ENCODE measurements at regions not wholly inside any gene's neighbourhood (a gene's known extent, or its start where the extent isn't known, plus 50 kb on each side); places are given as distances from the start of the nearest gene placed in this dataset.
"Not testable (repeated sequence)": the region's sequence is repeated elsewhere in the genome, so short reads cannot be mapped to it uniquely, and the experiment has no call there.

DNA sequence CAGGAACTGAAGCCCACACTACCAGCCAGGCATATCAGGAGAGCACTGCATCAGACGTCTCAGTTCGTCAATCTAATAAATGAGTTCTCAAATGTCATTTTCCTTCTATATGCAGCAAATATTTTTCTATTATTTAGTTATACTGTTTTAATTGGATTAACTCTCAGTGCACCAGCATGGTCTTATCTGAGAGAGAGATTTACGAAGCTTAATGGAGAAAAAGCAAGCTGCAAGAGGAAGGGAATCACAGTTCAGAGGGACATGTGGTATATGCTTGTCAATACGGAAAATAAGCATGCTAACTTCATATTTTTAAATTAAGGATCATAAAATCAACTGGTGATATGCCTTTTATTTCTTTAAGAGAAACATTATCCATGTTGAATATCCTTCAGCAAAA, 213.1 kb upstream of the NECTIN3 start:
- ATAC-seq = no peak

- ATAC-seq = no peak
Measured at GRCh38 chr3:110859336-110859735, 212.3 kb upstream of the NECTIN3 start.

DNA sequence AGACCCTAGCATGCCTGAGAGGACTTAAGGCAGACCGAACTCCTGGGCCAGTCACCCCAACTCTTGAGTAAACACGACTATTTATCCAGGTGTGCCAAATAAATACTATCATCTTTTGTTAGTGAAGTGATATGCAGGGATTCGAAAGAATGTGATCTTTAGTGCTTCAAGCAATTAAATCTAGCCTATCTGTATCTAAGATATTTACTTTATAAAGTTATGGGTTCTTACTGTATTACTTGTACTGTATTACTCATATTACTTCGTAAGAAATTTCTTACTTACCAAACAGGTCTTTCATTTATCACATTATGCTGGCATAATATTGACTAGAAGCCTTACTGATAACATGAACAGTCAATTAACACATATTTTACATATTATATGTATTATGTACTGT, 211.6 kb upstream of the NECTIN3 start:
- no peak for ATAC-seq

DNA sequence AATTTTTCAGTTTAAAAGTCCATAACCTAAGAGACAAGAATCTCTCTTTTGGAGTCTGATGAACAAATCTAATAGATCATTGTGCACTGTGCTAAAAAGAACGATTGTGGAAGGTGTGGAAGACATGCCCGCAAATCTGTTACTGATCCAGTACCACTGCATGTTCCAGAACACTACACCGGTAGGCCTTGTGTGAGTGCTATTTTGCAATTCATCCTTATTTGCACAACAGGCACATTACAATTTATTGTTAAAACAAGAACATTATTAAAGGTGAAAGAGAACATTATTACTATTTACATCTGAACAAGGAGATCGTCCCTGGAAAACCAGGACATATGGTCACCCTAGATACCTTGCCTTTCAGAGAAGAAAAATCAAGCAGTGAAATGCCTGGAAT, 205.7 kb upstream of the NECTIN3 start:
- ATAC-seq = no peak

DNA sequence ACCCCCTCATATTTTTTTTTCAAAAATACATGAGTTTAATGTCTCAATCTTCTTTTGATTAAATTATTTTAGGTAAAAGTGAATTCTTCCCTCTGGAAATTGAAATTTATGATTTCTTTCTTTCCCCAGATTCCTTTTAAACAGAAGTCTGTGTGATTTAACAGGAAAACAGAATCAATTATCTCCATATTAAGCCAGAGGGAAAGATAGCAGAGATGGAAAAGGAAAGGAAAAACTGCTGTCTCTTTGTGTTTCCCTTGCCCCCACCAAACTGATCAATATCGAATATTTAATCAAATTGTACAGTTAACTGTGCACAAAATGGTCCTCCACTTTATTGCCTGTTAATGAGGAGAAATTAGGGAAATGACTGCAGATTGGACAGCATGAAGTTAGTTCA, 203.5 kb upstream of the NECTIN3 start:
- ATAC-seq = no peak

- no peak for ATAC-seq
Measured at GRCh38 chr3:110869736-110870135, 201.9 kb upstream of the NECTIN3 start.

DNA sequence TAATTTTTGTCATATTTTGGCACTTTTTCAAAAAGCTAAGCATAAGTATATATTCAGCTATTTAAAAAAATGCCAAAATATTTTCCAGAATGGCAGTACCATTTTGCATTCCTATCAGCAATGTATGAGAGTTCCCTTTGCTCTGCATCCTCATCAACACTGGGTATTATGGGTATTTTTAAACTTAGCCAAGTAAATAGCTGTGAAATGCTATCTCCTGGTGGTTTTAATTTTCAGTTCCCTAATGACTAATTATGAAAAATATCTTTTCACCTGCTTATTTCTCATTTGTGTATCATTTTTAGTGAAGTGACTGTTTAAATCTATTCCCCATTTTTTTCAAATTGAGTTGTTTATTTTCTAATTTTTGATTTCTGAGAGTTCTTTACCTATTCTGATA, 199.7 kb upstream of the NECTIN3 start:
- no peak for ATAC-seq

DNA sequence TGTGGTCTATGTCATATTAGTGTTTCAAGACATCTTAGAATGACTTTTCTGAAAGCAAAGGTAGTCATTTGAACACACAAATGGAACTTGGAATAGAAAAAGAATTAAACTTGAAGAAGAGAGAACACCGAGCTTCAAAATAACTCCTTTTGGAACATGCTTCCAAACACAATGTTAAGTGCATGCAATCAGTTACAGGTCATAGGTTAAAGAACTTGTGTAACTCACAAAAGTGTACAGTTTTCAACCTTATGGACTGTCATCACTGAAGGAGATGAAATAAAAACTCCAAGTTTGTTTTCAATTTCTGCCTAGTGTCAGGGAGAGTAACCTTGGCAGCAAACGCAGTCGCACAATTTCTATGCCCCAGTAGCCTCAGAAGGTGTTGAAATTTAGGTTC, 192.9 kb upstream of the NECTIN3 start:
- no peak for ATAC-seq

- peak; percentile 82 for ATAC-seq
Measured at GRCh38 chr3:110881069-110881468, 190.5 kb upstream of the NECTIN3 start.

DNA sequence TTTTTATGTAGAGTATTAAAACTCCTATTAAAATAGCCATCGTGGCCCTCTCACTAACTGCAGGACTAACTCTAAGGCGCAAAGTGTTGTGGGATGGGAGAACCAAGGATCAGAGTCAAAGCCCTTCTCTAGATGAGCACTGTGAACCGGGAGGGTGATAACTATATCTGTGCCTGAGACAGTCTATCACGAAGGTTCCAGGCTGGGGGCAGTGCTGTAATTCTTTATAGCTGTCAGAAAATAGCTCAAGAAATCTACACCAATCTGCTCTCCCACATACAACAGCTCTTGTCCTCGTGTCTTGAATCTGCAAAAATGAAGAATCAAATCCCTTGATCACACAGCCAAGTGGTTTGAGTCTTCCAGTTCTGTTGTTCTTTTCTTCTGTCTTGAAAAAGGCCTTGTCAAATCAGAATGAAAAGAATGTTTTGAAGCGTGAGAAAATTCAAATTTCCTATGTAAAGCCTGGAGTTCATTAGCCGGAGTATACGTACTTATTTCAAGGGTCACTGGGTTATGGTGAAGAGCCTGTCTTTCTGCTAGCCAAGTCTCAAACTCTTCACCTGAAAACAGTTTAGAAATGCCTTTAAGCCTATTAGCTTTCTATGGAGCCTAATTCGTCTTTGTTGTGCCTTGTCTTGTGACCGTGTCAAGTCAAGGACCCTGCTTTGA, 185.3 kb upstream of the NECTIN3 start:
- no peak for ATAC-seq

DNA sequence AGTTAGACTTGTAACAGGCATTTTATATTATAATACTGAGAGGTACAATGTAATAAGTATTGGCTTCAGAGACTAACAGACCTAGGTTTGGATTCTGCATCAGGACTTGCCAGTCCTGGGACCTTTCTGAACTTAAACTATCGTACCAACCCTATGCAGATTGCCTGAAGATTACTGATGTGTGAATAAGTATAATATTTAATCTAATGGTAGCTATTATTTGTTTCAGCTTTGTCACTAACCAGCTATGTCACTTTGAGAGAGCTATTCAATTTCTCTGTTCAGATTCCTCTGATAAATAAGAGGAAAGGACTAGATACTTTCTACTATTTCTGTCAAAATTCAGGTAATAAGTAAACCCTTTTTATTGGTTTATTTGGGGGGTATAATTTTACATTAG, 184.4 kb upstream of the NECTIN3 start:
- ATAC-seq = no peak

GRCh38 chr3:110888625-110889375, 182.8 kb upstream of the NECTIN3 start:
- ATAC-seq = not testable (repeated sequence)

GRCh38 chr3:110889376-110889699, 182.3 kb upstream of the NECTIN3 start:
- ATAC-seq = not testable (repeated sequence)

DNA sequence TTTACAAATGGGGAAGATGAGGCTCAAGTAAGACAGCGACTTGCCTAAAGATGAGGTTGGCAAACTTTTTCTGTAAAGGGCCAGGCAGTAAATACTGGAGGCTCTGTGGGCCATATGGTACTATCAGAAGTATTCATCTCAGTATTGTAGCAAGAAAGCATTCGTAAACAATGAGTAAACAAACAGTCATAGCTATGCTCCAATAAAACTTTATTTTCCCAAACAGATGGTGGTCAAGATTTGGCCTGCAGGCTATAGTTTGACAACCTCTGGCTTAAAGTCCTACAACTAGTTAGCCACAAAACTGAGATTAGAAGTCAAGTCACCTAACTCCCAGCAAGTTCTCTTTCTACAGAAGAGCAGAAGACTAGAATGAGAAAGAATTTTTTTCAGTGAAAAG, 177.0 kb upstream of the NECTIN3 start:
- no peak for ATAC-seq

GRCh38 chr3:110895054-110895453, 176.6 kb upstream of the NECTIN3 start:
- ATAC-seq = no peak

DNA sequence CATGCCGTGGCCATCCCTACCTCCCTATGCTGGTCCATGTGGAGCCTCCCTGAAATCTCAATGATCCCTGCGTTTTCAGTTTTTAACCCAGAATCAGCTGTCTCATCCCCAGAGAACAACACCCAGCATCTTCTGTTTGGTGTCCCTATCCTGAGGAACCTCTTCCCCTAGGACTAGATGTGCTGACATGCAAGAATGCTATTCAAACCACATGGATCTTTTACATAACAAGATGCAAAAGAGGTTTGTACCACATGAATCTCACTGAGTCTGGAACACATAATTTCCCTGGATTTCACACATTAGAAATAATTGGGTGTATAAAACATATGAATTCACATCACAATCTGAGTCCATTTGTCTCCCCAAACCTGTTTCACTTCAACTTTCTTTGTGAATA, 174.6 kb upstream of the NECTIN3 start:
- ATAC-seq = no peak

- no peak for ATAC-seq
Measured at GRCh38 chr3:110900576-110900975, 171.0 kb upstream of the NECTIN3 start.

DNA sequence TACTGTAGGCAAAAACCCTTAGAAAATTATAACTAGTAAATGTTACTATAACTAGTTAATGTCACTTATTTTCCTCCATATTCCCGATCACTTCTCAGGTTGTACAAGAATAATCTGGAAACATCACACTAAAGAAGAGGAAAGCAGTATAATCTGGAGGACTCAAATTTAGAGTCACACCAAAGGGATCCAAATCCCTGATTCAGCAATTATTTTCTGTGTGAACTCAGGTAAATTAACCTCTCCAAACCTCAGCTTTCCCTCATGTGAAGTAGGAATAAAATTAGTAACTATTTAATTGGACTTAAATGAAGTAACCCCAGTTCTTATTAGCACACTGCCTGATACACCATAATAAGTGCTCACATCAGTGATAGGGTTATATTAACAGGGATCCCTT, 170.1 kb upstream of the NECTIN3 start:
- no peak for ATAC-seq

- no peak for ATAC-seq
Measured at GRCh38 chr3:110902453-110903085, 169.0 kb upstream of the NECTIN3 start.

DNA sequence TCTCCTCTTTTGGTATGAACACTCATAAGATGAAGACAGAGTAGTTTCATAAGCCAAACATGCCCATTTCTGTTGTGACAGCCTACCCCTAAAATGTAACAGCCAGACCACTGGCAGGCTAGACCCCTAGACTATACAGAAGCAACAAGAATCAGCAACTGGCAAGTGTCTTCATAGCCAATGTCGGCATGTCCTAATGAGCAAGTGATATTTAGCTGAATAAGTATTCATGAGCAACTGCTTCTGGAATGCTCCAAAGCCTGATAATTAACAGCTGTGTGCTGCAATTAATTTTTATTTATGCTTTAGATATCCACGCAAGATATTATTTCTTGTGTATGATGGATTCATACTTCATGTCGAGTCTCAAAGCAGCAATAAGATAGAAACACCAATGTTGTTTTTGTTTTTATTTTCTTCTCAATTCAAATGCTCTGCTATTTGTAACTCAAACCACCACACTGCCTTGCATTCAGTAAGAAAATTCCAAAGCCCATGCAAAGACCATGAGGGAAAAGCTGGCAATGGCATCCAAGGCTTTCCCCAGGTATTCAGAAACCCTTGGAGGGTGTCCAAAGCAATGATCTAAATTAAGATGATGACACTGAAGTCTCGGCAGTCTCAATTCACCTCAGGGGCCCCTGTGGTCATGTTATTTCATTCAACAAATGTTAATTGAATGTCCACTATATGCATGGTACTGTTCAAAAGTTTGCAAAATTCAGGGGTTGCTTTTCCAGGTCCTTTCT, 167.7 kb upstream of the NECTIN3 start:
- ATAC-seq = no peak

GRCh38 chr3:110904520-110904890, 167.1 kb upstream of the NECTIN3 start:
- ATAC-seq = no peak

DNA sequence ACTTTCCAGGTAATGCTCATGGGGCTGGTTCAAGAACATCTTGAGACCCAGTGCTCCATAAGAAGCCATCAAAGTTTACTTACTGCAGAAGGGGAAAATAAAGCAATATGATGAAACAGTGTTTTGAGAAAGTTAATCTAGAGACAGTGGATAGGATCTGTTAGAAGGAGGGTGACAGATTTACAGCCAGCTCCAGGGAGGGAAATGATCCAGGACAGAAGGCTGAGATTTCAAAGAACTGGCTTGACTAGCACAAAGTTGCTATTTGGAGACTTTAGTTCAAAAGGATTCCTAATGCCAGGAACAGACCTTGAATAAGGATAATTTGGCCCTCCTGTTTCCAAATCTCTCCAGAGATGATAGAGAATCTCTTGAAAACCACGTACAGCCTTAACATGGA, 166.5 kb upstream of the NECTIN3 start:
- no peak for ATAC-seq

GRCh38 chr3:110909839-110910238, 161.8 kb upstream of the NECTIN3 start:
- ATAC-seq = no peak
